Endothelial cell of umbilical vein (primary cell): ENCODE measurements at regions not wholly inside any gene's neighbourhood (a gene's known extent, or its start where the extent isn't known, plus 50 kb on each side); places are given as distances from the start of the nearest gene placed in this dataset.

ENCODE experiments used
- BruUV-seq: library from RNA; stranded (reverse); fragments of 400-500 nt; replicated peaks from 2 replicates; lab custom pipeline; 2021; lab: Mats Ljungman, UMichigan
- CTCF ChIA-PET: fragments of 300-600, 350-600 bp; sonication (Branson Sonifier 250); formaldehyde crosslinking; loops from one replicate; lab custom pipeline; 2021; ENCODE audit warnings: antibody characterized with exemption, inconsistent platforms; lab: Charles Lee
- POLR2A ChIA-PET: fragments of 300-600, 350-600 bp; sonication (Branson Sonifier 250); formaldehyde crosslinking; loops from one replicate; lab custom pipeline; 2021; ENCODE audit warnings: antibody characterized with exemption, inconsistent platforms; lab: Charles Lee
- DNase-seq: peaks from one replicate; pipeline ENCODE4 v3.0.0-alpha.2; 2011; ENCODE audit warnings: low read depth, low spot score
- FAIRE-seq: peaks from 2 replicates; lab custom pipeline; 2011; peaks lifted over from hg19 to GRCh38; lab: Jason Lieb, UNC
- H2AFZ ChIP-seq: 2 replicates; pipeline ENCODE4 v1.6.0; 2012; ENCODE audit warnings: low read depth, low read length, control low read depth, inconsistent platforms
- H3K27ac ChIP-seq: 2 replicates; pipeline ENCODE4 v1.5.1; 2011; ENCODE audit warnings: low read depth, mild to moderate bottlenecking, control low read depth, low read length, moderate library complexity; ENCODE audit not compliant: insufficient read depth
- H3K27me3 ChIP-seq, 2 experiments: 2 replicates each; pipeline versions ENCODE4 v1.6.0 to v1.6.1; 2011; ENCODE audit warnings: low read length in 2 of 2, mixed read lengths in 1 of 2; ENCODE audit not compliant: control insufficient read depth in 2 of 2, insufficient read depth in 2 of 2
- H3K36me3 ChIP-seq, 2 experiments: 2 replicates in 1 of 2; 3 replicates in 1 of 2; pipeline ENCODE4 v1.5.1; 2011; ENCODE audit warnings: low read length in 2 of 2, mild to moderate bottlenecking in 1 of 2, moderate library complexity in 1 of 2; ENCODE audit not compliant: control insufficient read depth in 2 of 2, insufficient read depth in 2 of 2; ENCODE audit errors: extremely low read depth in 1 of 2
- H3K4me1 ChIP-seq: 3 replicates; pipeline ENCODE4 v1.5.1; 2011; ENCODE audit warnings: mild to moderate bottlenecking, low read length; ENCODE audit not compliant: control insufficient read depth, insufficient read depth; ENCODE audit errors: extremely low read depth
- H3K4me2 ChIP-seq: 2 replicates; pipeline ENCODE4 v1.6.1; 2011; ENCODE audit warnings: low read length, control low read depth, mixed read lengths; ENCODE audit not compliant: insufficient read depth
- H3K4me3 ChIP-seq, 3 experiments: fragments of 200-600 bp in 1 of 3; sonication (generic), shearing (Covaris generic) in 1 of 3; replicated peaks in 1 of 3; 2 replicates each; pipeline ENCODE4 v1.5.1; 2011 to 2016; ENCODE audit warnings: control low read depth in 3 of 3, low read length in 3 of 3, mild to moderate bottlenecking in 2 of 3, inconsistent platforms in 1 of 3, low read depth in 1 of 3, moderate library complexity in 1 of 3; ENCODE audit not compliant: insufficient read depth in 1 of 3
- H3K79me2 ChIP-seq: 2 replicates; pipeline ENCODE4 v1.6.0; 2012; ENCODE audit warnings: low read length, inconsistent platforms; ENCODE audit not compliant: control insufficient read depth, insufficient read depth
- H3K9ac ChIP-seq: replicated peaks from 2 replicates; pipeline ENCODE3; 2011; ENCODE audit warnings: low read length, control low read depth; ENCODE audit not compliant: insufficient read depth; ENCODE audit errors: extremely low read depth
- H3K9me1 ChIP-seq: replicated peaks from 3 replicates; pipeline ENCODE4 v1.6.0; 2011; ENCODE audit warnings: mild to moderate bottlenecking, low read length; ENCODE audit not compliant: control insufficient read depth, insufficient read depth; ENCODE audit errors: extremely low read depth
- H3K9me3 ChIP-seq: replicated peaks from 2 replicates; pipeline ENCODE4 v1.5.1; 2012; ENCODE audit warnings: low read length, inconsistent platforms; ENCODE audit not compliant: control insufficient read depth, insufficient read depth
- H4K20me1 ChIP-seq: replicated peaks from 2 replicates; pipeline ENCODE3; 2011; ENCODE audit warnings: mild to moderate bottlenecking, low read length; ENCODE audit not compliant: control insufficient read depth, insufficient read depth; ENCODE audit errors: extremely low read depth
- EZH2 ChIP-seq: IDR thresholded peaks from 2 replicates; pipeline ENCODE4 v1.6.1; 2012; ENCODE audit warnings: borderline replicate concordance, low read depth, mild to moderate bottlenecking, moderate library complexity, low read length, inconsistent platforms; ENCODE audit not compliant: severe bottlenecking
- FOS ChIP-seq: IDR thresholded peaks from 2 replicates; pipeline ENCODE4 v1.6.1; 2011; ENCODE audit warnings: mild to moderate bottlenecking, low read length, moderate library complexity, borderline replicate concordance; ENCODE audit not compliant: insufficient read depth
- GATA2 ChIP-seq: IDR thresholded peaks from 2 replicates; pipeline ENCODE4 v1.7.0; 2011; ENCODE audit warnings: low read depth, mild to moderate bottlenecking, moderate library complexity, mixed read lengths, low read length; ENCODE audit not compliant: insufficient read length, insufficient read depth
- JUN ChIP-seq: IDR thresholded peaks from 2 replicates; pipeline ENCODE4 v1.6.1; 2011; ENCODE audit warnings: borderline replicate concordance, low read depth; ENCODE audit not compliant: insufficient read length, insufficient read depth
- MAX ChIP-seq: IDR thresholded peaks from 2 replicates; pipeline ENCODE4 v1.6.1; 2011; ENCODE audit not compliant: insufficient read depth, insufficient read length
- MYC ChIP-seq: IDR thresholded peaks from one replicate; pipeline ENCODE4 v1.6.1; 2011; ENCODE audit warnings: mild to moderate bottlenecking, low read depth, low read length
- POLR2A ChIP-seq: IDR thresholded peaks from 2 replicates; pipeline ENCODE4 v1.6.1; 2012; ENCODE audit warnings: low read depth, mild to moderate bottlenecking, control low read depth, low read length
- POLR2AphosphoS5 ChIP-seq: IDR thresholded peaks from 2 replicates; pipeline ENCODE4 v1.6.1; 2012; ENCODE audit warnings: low read depth, mild to moderate bottlenecking, control low read depth, low read length, moderate library complexity; ENCODE audit not compliant: insufficient read depth
- dilution Hi-C: fragments of 300-500 bp; cut with MboI; formaldehyde crosslinking; loops from one replicate; pipeline ENCODE4 v1.15.0; 2019; ENCODE audit warnings: low sequenced_read_pairs; ENCODE audit not compliant: extremely low pct_ligation_motif_present
- intact Hi-C: fragments of 100-400 bp; cut with micrococcal nuclease; formaldehyde crosslinking; loops from one replicate; pipeline ENCODE4 v1.10.0; 2022
- TF ChIP-seq, protein P1 (sequence below), 2 donors: IDR thresholded peaks; 1 replicate in 1 of 2; 2 replicates in 1 of 2; pipeline ENCODE4 v1.5.1; 2011; ENCODE audit warnings: low read length in 2 of 2, mild to moderate bottlenecking in 2 of 2, moderate library complexity in 2 of 2, control low read depth in 1 of 2, inconsistent platforms in 1 of 2, low read depth in 1 of 2; ENCODE audit not compliant: insufficient read depth in 1 of 2; ENCODE audit errors: extremely low read depth in 1 of 2

DNA sequence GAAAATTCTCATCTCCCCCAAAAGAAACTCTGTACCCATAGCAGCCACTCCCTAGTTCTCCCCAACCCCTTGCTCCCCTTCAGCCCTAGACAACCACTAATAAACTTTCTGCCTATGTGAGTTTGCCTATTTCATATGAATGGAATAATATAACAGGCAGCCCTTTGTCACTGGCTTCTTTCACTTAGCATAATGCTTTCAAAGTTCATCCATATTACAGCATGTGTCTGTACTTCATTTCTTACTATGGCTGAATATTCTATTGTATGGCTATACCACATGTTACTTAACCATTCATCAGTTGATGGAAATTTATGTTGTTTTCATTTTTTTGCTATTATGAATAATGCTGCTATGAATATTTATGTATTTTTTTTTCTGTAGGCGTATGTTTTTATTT lies 442.9 kb downstream of the SLC4A3 start:
- ChIA-PET CTCF (no interaction called here), POLR2A (no interaction called here)
- Histone ChIP-seq H3K9me3 (no peaks in the 10 kb centered on the region), H3K27ac (no peak overlapping the region), H3K9ac (no peak overlapping the region), H3K79me2 (no peaks in the 10 kb centered on the region), H3K36me3 (no peaks in the 10 kb centered on the region), H3K4me3 (no peak overlapping the region), H3K9me1 (no peaks in the 10 kb centered on the region), H2AFZ (no peak overlapping the region), H4K20me1 (no peaks in the 10 kb centered on the region), H3K4me1 (no peaks in the 10 kb centered on the region), H3K4me2 (no peak overlapping the region), H3K27me3 (no peaks in the 10 kb centered on the region)
- intact Hi-C loops (no loop called here), dilution Hi-C loops (no loop called here)
- FAIRE-seq (no peak), DNase-seq (no peak)
- TF ChIP-seq POLR2AphosphoS5 (no peak), POLR2A (no peak)
- BruUV-seq: no TSS peak

DNA sequence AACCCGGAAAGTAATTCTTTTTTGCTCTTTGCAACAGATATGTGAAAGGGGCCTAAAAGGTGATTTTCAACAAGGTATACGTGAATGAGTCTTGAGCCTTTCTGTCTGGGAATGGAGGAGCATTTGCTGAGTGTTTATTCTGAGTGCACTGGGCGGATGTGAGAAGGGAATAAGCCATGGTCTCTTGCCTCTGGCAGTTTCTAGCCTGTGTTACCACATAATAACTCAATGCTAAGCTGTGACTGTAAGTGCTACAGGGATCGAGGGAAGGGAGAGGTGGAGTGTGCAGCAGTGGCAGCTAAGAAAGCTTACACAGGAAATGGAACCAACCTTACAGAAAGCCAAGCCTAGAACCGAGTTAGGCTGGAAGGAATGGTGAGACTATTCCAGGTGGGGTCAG lies 444.3 kb downstream of the SLC4A3 start:
- CTCF ChIA-PET: no interaction called here
- intact Hi-C loops: no loop called here

More for the DNA sequence above, 444.3 kb downstream of the SLC4A3 start:
- BruUV-seq: no TSS peak
- H3K9ac ChIP-seq: no peak overlapping the region
- no peaks in the 10 kb centered on the region for H3K9me3 ChIP-seq
- no peaks in the 10 kb centered on the region for H3K9me1 ChIP-seq
- dilution Hi-C loops: no loop called here
- no peak for FAIRE-seq
- POLR2A ChIA-PET: no interaction called here
- no peaks in the 10 kb centered on the region for H4K20me1 ChIP-seq
- no peak for DNase-seq
- no peak overlapping the region for H3K27ac ChIP-seq
- H3K79me2 ChIP-seq: no peaks in the 10 kb centered on the region
- H3K27me3 ChIP-seq: no peaks in the 10 kb centered on the region
- no peak overlapping the region for H3K4me2 ChIP-seq
- no peaks in the 10 kb centered on the region for H3K36me3 ChIP-seq
- H3K4me3 ChIP-seq: no peak overlapping the region
- H3K4me1 ChIP-seq: no peaks in the 10 kb centered on the region
- no peak overlapping the region for H2AFZ ChIP-seq
- TF ChIP-seq POLR2AphosphoS5 (no peak), MAX (no peak), GATA2 (no peak), POLR2A (no peak), FOS (no peak), JUN (no peak), MYC (no peak), EZH2 (no peak)
- TF ChIP-seq, protein P1, sequence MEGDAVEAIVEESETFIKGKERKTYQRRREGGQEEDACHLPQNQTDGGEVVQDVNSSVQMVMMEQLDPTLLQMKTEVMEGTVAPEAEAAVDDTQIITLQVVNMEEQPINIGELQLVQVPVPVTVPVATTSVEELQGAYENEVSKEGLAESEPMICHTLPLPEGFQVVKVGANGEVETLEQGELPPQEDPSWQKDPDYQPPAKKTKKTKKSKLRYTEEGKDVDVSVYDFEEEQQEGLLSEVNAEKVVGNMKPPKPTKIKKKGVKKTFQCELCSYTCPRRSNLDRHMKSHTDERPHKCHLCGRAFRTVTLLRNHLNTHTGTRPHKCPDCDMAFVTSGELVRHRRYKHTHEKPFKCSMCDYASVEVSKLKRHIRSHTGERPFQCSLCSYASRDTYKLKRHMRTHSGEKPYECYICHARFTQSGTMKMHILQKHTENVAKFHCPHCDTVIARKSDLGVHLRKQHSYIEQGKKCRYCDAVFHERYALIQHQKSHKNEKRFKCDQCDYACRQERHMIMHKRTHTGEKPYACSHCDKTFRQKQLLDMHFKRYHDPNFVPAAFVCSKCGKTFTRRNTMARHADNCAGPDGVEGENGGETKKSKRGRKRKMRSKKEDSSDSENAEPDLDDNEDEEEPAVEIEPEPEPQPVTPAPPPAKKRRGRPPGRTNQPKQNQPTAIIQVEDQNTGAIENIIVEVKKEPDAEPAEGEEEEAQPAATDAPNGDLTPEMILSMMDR (IDR thresholded peaks at IDR 0.05; ENCODE audit: extremely low read depth in 1 of 2, insufficient read depth in 1 of 2, low read depth in 1 of 2, low read length in 2 of 2): no peak
